PFSK-1 (cell line): ENCODE measurements at regions not wholly inside any gene's neighbourhood (a gene's known extent, or its start where the extent isn't known, plus 50 kb on each side); places are given as distances from the start of the nearest gene placed in this dataset.

ENCODE experiments used
- FOXP2 ChIP-seq: optimal IDR thresholded peaks from 2 replicates; pipeline ENCODE3; 2011; ENCODE audit warnings: borderline replicate concordance, control low read depth, inconsistent platforms; ENCODE audit not compliant: insufficient read depth; ENCODE audit errors: extremely low read length, extremely low read depth
- REST ChIP-seq, 2 experiments: IDR thresholded peaks; 2 replicates each; pipeline versions ENCODE4 v1.6.1 to v1.8.0; 2011 to 2012; ENCODE audit warnings: low read depth in 2 of 2, low read length in 2 of 2, control low read depth in 1 of 2, inconsistent platforms in 1 of 2, mild to moderate bottlenecking in 1 of 2, moderate library complexity in 1 of 2; ENCODE audit not compliant: insufficient read depth in 1 of 2
- SIN3A ChIP-seq: IDR thresholded peaks from 2 replicates; pipeline ENCODE4 v1.6.1; 2012; ENCODE audit warnings: mild to moderate bottlenecking, low read length, moderate library complexity, borderline replicate concordance; ENCODE audit not compliant: insufficient read depth
- TAF1 ChIP-seq: IDR thresholded peaks from 2 replicates; pipeline ENCODE4 v1.6.1; 2012; ENCODE audit warnings: low read length, control low read depth, borderline replicate concordance; ENCODE audit not compliant: insufficient read depth

GRCh38 chr5:74285675-74286280, 354.8 kb downstream of the ENC1 start:
- no peak for TF ChIP-seq SIN3A
- no peak for TF ChIP-seq FOXP2
- no peak for TF ChIP-seq TAF1
- no peak for TF ChIP-seq REST (IDR thresholded peaks at IDR 0.05; ENCODE audit: insufficient read depth in 1 of 2, low read depth in 2 of 2, low read length in 2 of 2)
